ENCODE measurements at regions not wholly inside any gene's neighbourhood (a gene's known extent, or its start where the extent isn't known, plus 50 kb on each side); places are given as distances from the start of the nearest gene placed in this dataset.

DNA sequence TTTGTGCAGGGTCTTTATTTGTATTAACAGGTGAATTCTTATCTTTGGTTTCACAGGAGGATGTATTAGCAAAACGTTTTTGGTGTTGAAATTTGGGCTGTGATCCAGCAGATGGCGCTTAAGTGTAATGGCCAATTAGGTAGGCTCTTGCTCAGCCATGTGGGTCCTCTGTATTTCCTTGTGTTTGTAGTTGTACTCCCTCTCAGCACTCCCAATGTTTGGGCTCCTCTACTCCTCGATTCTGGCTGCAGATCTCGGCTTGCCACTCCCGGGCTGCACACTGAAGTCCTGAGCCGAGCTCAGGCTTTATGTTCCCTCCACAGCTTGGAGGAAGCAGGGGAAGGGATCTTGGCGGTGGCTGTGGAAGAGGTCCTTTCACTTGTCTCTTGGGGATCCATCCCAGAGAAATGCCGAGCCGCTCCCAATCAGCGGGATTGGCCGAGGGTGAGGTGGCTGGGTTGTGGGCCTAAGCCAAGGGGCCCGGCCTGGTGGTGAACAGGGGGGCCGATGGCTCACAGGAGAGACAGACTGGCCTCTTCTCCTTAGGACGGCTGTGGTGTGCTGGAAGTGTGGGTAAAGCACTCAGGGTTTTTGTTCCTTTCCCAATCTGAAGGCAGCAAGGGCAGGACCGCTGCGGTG is 133.7 kb downstream of the AEBP2 start:
- TF ChIP-seq, protein P1, sequence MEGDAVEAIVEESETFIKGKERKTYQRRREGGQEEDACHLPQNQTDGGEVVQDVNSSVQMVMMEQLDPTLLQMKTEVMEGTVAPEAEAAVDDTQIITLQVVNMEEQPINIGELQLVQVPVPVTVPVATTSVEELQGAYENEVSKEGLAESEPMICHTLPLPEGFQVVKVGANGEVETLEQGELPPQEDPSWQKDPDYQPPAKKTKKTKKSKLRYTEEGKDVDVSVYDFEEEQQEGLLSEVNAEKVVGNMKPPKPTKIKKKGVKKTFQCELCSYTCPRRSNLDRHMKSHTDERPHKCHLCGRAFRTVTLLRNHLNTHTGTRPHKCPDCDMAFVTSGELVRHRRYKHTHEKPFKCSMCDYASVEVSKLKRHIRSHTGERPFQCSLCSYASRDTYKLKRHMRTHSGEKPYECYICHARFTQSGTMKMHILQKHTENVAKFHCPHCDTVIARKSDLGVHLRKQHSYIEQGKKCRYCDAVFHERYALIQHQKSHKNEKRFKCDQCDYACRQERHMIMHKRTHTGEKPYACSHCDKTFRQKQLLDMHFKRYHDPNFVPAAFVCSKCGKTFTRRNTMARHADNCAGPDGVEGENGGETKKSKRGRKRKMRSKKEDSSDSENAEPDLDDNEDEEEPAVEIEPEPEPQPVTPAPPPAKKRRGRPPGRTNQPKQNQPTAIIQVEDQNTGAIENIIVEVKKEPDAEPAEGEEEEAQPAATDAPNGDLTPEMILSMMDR (conservative IDR thresholded peaks at IDR 0.05; ENCODE audit: low read length) = peak; percentile 86
- no peak for TF ChIP-seq EZH2phosphoT487 (IDR thresholded peaks at IDR 0.05; ENCODE audit: borderline replicate concordance, low read depth, low read length)
